ENCODE measurements at regions not wholly inside any gene's neighbourhood (a gene's known extent, or its start where the extent isn't known, plus 50 kb on each side); places are given as distances from the start of the nearest gene placed in this dataset.

DNA sequence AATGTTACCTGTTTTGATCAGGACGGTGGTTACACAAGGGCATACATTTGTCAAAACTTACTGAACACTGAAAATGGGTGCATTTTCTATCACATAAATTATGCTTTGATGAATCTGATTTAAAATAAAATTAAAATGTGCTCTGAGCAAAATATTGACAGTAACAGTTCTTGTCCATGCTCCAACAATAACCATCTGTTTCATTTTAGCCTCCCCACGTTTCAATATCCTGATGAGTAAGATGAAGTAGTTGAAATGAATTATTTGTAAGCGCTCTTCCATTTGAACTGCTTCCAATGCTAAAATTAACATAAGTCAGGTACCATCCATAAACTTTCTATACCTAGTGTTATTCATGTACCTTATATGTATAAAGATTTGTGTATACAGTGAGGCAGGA lies 365.4 kb downstream of the LTN1 start (continued):
- TF ChIP-seq CBFB (CRISPR knock-in tag; IDR thresholded peaks at IDR 0.05; ENCODE audit: low read depth): no peak
- TF ChIP-seq, protein P1, sequence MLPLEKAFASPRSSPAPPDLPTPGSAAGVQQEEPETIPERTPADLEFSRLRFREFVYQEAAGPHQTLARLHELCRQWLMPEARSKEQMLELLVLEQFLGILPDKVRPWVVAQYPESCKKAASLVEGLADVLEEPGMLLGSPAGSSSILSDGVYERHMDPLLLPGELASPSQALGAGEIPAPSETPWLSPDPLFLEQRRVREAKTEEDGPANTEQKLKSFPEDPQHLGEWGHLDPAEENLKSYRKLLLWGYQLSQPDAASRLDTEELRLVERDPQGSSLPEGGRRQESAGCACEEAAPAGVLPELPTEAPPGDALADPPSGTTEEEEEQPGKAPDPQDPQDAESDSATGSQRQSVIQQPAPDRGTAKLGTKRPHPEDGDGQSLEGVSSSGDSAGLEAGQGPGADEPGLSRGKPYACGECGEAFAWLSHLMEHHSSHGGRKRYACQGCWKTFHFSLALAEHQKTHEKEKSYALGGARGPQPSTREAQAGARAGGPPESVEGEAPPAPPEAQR (CRISPR knock-in tag; IDR thresholded peaks at IDR 0.05): no peak
- TF ChIP-seq TP53 (CRISPR knock-in tag; IDR thresholded peaks at IDR 0.05): no peak
- TF ChIP-seq ZNF219 (CRISPR knock-in tag; IDR thresholded peaks at IDR 0.05; ENCODE audit: borderline replicate concordance): no peak
- TF ChIP-seq, protein P2, sequence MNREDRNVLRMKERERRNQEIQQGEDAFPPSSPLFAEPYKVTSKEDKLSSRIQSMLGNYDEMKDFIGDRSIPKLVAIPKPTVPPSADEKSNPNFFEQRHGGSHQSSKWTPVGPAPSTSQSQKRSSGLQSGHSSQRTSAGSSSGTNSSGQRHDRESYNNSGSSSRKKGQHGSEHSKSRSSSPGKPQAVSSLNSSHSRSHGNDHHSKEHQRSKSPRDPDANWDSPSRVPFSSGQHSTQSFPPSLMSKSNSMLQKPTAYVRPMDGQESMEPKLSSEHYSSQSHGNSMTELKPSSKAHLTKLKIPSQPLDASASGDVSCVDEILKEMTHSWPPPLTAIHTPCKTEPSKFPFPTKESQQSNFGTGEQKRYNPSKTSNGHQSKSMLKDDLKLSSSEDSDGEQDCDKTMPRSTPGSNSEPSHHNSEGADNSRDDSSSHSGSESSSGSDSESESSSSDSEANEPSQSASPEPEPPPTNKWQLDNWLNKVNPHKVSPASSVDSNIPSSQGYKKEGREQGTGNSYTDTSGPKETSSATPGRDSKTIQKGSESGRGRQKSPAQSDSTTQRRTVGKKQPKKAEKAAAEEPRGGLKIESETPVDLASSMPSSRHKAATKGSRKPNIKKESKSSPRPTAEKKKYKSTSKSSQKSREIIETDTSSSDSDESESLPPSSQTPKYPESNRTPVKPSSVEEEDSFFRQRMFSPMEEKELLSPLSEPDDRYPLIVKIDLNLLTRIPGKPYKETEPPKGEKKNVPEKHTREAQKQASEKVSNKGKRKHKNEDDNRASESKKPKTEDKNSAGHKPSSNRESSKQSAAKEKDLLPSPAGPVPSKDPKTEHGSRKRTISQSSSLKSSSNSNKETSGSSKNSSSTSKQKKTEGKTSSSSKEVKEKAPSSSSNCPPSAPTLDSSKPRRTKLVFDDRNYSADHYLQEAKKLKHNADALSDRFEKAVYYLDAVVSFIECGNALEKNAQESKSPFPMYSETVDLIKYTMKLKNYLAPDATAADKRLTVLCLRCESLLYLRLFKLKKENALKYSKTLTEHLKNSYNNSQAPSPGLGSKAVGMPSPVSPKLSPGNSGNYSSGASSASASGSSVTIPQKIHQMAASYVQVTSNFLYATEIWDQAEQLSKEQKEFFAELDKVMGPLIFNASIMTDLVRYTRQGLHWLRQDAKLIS (CRISPR knock-in tag; IDR thresholded peaks at IDR 0.05; ENCODE audit: borderline replicate concordance): no peak
- TF ChIP-seq ZNF121 (CRISPR knock-in tag; IDR thresholded peaks at IDR 0.05): no peak

DNA sequence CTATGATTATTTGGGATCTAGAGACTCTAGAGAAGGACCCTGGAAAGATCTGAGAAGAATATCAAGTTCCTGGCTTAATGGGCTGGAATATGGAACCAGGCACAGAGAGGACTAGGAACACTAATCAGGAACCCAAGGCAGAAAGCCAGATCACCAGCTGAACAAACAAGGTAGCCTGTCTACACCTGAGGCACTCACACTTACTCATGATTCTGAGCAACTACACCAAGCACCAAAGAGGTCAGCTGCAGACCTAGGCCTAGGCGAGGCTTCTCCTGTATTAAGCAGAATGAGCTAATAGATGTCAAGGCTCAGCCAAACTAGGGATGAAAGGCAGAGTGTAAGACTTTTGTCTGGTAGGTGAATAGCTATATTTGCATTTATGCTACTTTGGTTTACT lies 368.1 kb downstream of the LTN1 start:
- no peaks in the 10 kb centered on the region for H3K4me1 Mint-ChIP-seq
- ChIA-PET POLR2A (no interaction called here), CTCF (no interaction called here)
- TF ChIP-seq RORB (CRISPR knock-in tag; IDR thresholded peaks at IDR 0.05): no peak
- TF ChIP-seq, protein P3, sequence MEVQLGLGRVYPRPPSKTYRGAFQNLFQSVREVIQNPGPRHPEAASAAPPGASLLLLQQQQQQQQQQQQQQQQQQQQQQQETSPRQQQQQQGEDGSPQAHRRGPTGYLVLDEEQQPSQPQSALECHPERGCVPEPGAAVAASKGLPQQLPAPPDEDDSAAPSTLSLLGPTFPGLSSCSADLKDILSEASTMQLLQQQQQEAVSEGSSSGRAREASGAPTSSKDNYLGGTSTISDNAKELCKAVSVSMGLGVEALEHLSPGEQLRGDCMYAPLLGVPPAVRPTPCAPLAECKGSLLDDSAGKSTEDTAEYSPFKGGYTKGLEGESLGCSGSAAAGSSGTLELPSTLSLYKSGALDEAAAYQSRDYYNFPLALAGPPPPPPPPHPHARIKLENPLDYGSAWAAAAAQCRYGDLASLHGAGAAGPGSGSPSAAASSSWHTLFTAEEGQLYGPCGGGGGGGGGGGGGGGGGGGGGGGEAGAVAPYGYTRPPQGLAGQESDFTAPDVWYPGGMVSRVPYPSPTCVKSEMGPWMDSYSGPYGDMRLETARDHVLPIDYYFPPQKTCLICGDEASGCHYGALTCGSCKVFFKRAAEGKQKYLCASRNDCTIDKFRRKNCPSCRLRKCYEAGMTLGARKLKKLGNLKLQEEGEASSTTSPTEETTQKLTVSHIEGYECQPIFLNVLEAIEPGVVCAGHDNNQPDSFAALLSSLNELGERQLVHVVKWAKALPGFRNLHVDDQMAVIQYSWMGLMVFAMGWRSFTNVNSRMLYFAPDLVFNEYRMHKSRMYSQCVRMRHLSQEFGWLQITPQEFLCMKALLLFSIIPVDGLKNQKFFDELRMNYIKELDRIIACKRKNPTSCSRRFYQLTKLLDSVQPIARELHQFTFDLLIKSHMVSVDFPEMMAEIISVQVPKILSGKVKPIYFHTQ (CRISPR knock-in tag; IDR thresholded peaks at IDR 0.05): no peak
- TF ChIP-seq, protein P4, sequence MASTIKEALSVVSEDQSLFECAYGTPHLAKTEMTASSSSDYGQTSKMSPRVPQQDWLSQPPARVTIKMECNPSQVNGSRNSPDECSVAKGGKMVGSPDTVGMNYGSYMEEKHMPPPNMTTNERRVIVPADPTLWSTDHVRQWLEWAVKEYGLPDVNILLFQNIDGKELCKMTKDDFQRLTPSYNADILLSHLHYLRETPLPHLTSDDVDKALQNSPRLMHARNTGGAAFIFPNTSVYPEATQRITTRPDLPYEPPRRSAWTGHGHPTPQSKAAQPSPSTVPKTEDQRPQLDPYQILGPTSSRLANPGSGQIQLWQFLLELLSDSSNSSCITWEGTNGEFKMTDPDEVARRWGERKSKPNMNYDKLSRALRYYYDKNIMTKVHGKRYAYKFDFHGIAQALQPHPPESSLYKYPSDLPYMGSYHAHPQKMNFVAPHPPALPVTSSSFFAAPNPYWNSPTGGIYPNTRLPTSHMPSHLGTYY (CRISPR knock-in tag; IDR thresholded peaks at IDR 0.05): no peak
- TF ChIP-seq HMGA2 (CRISPR knock-in tag; IDR thresholded peaks at IDR 0.05): no peak
- TF ChIP-seq, protein P5, sequence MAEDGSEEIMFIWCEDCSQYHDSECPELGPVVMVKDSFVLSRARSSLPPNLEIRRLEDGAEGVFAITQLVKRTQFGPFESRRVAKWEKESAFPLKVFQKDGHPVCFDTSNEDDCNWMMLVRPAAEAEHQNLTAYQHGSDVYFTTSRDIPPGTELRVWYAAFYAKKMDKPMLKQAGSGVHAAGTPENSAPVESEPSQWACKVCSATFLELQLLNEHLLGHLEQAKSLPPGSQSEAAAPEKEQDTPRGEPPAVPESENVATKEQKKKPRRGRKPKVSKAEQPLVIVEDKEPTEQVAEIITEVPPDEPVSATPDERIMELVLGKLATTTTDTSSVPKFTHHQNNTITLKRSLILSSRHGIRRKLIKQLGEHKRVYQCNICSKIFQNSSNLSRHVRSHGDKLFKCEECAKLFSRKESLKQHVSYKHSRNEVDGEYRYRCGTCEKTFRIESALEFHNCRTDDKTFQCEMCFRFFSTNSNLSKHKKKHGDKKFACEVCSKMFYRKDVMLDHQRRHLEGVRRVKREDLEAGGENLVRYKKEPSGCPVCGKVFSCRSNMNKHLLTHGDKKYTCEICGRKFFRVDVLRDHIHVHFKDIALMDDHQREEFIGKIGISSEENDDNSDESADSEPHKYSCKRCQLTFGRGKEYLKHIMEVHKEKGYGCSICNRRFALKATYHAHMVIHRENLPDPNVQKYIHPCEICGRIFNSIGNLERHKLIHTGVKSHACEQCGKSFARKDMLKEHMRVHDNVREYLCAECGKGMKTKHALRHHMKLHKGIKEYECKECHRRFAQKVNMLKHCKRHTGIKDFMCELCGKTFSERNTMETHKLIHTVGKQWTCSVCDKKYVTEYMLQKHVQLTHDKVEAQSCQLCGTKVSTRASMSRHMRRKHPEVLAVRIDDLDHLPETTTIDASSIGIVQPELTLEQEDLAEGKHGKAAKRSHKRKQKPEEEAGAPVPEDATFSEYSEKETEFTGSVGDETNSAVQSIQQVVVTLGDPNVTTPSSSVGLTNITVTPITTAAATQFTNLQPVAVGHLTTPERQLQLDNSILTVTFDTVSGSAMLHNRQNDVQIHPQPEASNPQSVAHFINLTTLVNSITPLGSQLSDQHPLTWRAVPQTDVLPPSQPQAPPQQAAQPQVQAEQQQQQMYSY (CRISPR knock-in tag; IDR thresholded peaks at IDR 0.05): no peak
- no peak for TF ChIP-seq OVOL2 (CRISPR knock-in tag; IDR thresholded peaks at IDR 0.05; ENCODE audit: borderline replicate concordance)
- TF ChIP-seq KAT7 (CRISPR knock-in tag; IDR thresholded peaks at IDR 0.05; ENCODE audit: borderline replicate concordance): no peak
- TF ChIP-seq GTF2I (CRISPR knock-in tag; conservative IDR thresholded peaks at IDR 0.05): no peak
- no peak for TF ChIP-seq TCF7 (CRISPR knock-in tag; IDR thresholded peaks at IDR 0.05; ENCODE audit: low read depth)
- no peak for TF ChIP-seq PRRX2 (CRISPR knock-in tag; IDR thresholded peaks at IDR 0.05)
- TF ChIP-seq NR1H2 (CRISPR knock-in tag; IDR thresholded peaks at IDR 0.05): no peak
- no peak for TF ChIP-seq MXD4 (CRISPR knock-in tag; IDR thresholded peaks at IDR 0.05; ENCODE audit: borderline replicate concordance)
- TF ChIP-seq, protein P6, sequence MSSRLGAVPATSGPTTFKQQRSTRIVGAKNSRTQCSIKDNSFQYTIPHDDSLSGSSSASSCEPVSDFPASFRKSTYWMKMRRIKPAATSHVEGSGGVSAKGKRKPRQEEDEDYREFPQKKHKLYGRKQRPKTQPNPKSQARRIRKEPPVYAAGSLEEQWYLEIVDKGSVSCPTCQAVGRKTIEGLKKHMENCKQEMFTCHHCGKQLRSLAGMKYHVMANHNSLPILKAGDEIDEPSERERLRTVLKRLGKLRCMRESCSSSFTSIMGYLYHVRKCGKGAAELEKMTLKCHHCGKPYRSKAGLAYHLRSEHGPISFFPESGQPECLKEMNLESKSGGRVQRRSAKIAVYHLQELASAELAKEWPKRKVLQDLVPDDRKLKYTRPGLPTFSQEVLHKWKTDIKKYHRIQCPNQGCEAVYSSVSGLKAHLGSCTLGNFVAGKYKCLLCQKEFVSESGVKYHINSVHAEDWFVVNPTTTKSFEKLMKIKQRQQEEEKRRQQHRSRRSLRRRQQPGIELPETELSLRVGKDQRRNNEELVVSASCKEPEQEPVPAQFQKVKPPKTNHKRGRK (CRISPR knock-in tag; IDR thresholded peaks at IDR 0.05; ENCODE audit: borderline replicate concordance): no peak
- no peak for TF ChIP-seq CBFB (CRISPR knock-in tag; IDR thresholded peaks at IDR 0.05; ENCODE audit: low read depth)
- no peak for TF ChIP-seq EMX1 (CRISPR knock-in tag; IDR thresholded peaks at IDR 0.05)
- no peak for TF ChIP-seq ZNF121 (CRISPR knock-in tag; IDR thresholded peaks at IDR 0.05)
- TF ChIP-seq ZNF671 (CRISPR knock-in tag; IDR thresholded peaks at IDR 0.05): no peak
- TF ChIP-seq, protein P7, sequence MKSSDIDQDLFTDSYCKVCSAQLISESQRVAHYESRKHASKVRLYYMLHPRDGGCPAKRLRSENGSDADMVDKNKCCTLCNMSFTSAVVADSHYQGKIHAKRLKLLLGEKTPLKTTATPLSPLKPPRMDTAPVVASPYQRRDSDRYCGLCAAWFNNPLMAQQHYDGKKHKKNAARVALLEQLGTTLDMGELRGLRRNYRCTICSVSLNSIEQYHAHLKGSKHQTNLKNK (CRISPR knock-in tag; IDR thresholded peaks at IDR 0.05): no peak
- no peaks in the 10 kb centered on the region for H3K27me3 Mint-ChIP-seq (ENCODE audit: low read depth)
- no peak overlapping the region for H3K4me3 Mint-ChIP-seq
- ATAC-seq (no peak), DNase-seq (ENCODE audit: low spot score) (no peak)
- H3K9me3 Mint-ChIP-seq: peaks cover 21% of the 10 kb centered on the region
- H3K27ac Mint-ChIP-seq: no peak overlapping the region
- H3K36me3 Mint-ChIP-seq: peaks cover 6% of the 10 kb centered on the region
